K562 (cell line): ENCODE measurements at regions not wholly inside any gene's neighbourhood (a gene's known extent, or its start where the extent isn't known, plus 50 kb on each side); places are given as distances from the start of the nearest gene placed in this dataset.

Experiments used
- ATAC-seq: fragments of 200-7000 bp; cut with Tn5 transposase; 3 replicates; pipeline ENCODE4 v1.9.1; 2020; ENCODE audit warnings: moderate library complexity
- BruUV-seq: library from RNA; stranded (reverse); fragments of 400-500 nt; replicated peaks from 2 replicates; lab custom pipeline; 2021; lab: Mats Ljungman, UMichigan
- CTCF ChIA-PET: fragments of 300-600 bp; formaldehyde crosslinking; extraction: SDS; loops from one replicate; lab custom pipeline; 2021; ENCODE audit warnings: low intra/inter-chr PET ratio; lab: Yijun Ruan, JAX
- POLR2A ChIA-PET: fragments of 300-600, 350-650 bp; sonication (Branson Sonifier 250); formaldehyde crosslinking; extraction: SDS; loops from one replicate; lab custom pipeline; 2021; ENCODE audit warnings: antibody characterized with exemption, inconsistent platforms; lab: Yijun Ruan, JAX
- DNase-seq, 4 experiments: peaks; one replicate each; pipeline versions ENCODE4 v3.0.0 to v3.0.0-alpha.2; 2011 to 2018; ENCODE audit warnings: low spot score in 3 of 4, mixed read lengths in 3 of 4; ENCODE audit errors: extremely low read depth in 1 of 4
- FAIRE-seq: peaks from 2 replicates; lab custom pipeline; 2011; peaks lifted over from hg19 to GRCh38; lab: Jason Lieb, UNC
- H2AFZ ChIP-seq: 2 replicates; pipeline ENCODE4 v1.6.0; 2011; ENCODE audit warnings: low read depth, low read length, control low read depth, inconsistent platforms
- H3K27ac ChIP-seq: fragments of 200-600 bp; 3 replicates; pipeline ENCODE4 v1.8.0; 2011; ENCODE audit warnings: low read depth, mild to moderate bottlenecking, control low read depth, inconsistent platforms, low read length, moderate library complexity, mixed read lengths; ENCODE audit errors: extremely low read depth
- H3K27me3 ChIP-seq, 2 experiments: fragments of 300-600 bp in 1 of 2; 2 replicates in 1 of 2; 3 replicates in 1 of 2; pipeline versions ENCODE4 v1.6.0 to v1.8.0; 2011; ENCODE audit warnings: inconsistent platforms in 2 of 2, low read length in 2 of 2, mild to moderate bottlenecking in 1 of 2, mixed read lengths in 1 of 2, moderate library complexity in 1 of 2; ENCODE audit not compliant: control insufficient read depth in 2 of 2, insufficient read depth in 2 of 2
- H3K36me3 ChIP-seq: fragments of 300-600 bp; 3 replicates; pipeline ENCODE4 v1.8.0; 2011; ENCODE audit warnings: mild to moderate bottlenecking, low read length, inconsistent platforms; ENCODE audit not compliant: control insufficient read depth, insufficient read depth
- H3K4me1 ChIP-seq, 2 experiments: fragments of 200-600 bp in 1 of 2; replicated peaks in 1 of 2; 2 replicates in 1 of 2; 3 replicates in 1 of 2; pipeline versions ENCODE4 v1.5.1 to v1.8.0; 2011; ENCODE audit warnings: inconsistent platforms in 2 of 2, low read length in 2 of 2, mild to moderate bottlenecking in 1 of 2, mixed read lengths in 1 of 2, moderate library complexity in 1 of 2; ENCODE audit not compliant: control insufficient read depth in 2 of 2, insufficient read depth in 2 of 2
- H3K4me2 ChIP-seq: 2 replicates; pipeline ENCODE4 v1.6.1; 2011; ENCODE audit warnings: low read length, control low read depth, inconsistent platforms, mixed read lengths; ENCODE audit not compliant: insufficient read depth
- H3K4me3 ChIP-seq: fragments of 200-600 bp; sonication (generic), shearing (Covaris generic); 2 replicates; pipeline ENCODE4 v1.5.1; 2016; ENCODE audit warnings: control low read depth, inconsistent platforms
- H3K79me2 ChIP-seq: fragments of 200-600 bp; 3 replicates; pipeline ENCODE4 v1.8.0; 2011; ENCODE audit warnings: low read length, inconsistent platforms; ENCODE audit not compliant: control insufficient read depth, insufficient read depth
- H3K9ac ChIP-seq, 2 experiments: 2 replicates each; pipeline versions ENCODE4 v1.6.0 to v1.6.1; 2011; ENCODE audit warnings: low read depth in 2 of 2, low read length in 2 of 2, control low read depth in 1 of 2, inconsistent platforms in 1 of 2, mild to moderate bottlenecking in 1 of 2, mixed read lengths in 1 of 2; ENCODE audit not compliant: insufficient read depth in 1 of 2
- H3K9me1 ChIP-seq: one replicate; pipeline ENCODE4 v1.6.0; 2011; ENCODE audit warnings: inconsistent platforms, mild to moderate bottlenecking, low read length, moderate library complexity; ENCODE audit not compliant: control insufficient read depth, insufficient read depth
- H3K9me3 ChIP-seq: replicated peaks from 2 replicates; pipeline ENCODE4 v1.5.1; 2011; ENCODE audit warnings: low read depth, low read length, inconsistent platforms; ENCODE audit not compliant: control insufficient read depth, insufficient read depth
- H4K20me1 ChIP-seq: replicated peaks from 2 replicates; pipeline ENCODE4 v1.6.1; 2011; ENCODE audit warnings: low read length, inconsistent platforms, mixed read lengths; ENCODE audit not compliant: control insufficient read depth, insufficient read depth
- ASH1L ChIP-seq: fragments of 450-650 bp; IDR thresholded peaks from 2 replicates; pipeline ENCODE4 v1.6.1; 2018; ENCODE audit warnings: borderline replicate concordance, mild to moderate bottlenecking, low read depth; ENCODE audit not compliant: partially characterized antibody
- BCL6 ChIP-seq: fragments of 250-450 bp; sonication (Bioruptor Pico); IDR thresholded peaks from 2 replicates; pipeline ENCODE4 v1.4.0; 2020
- BRCA1 ChIP-seq, 2 experiments: fragments of 450-650 bp in 1 of 2; sonication (generic) in 1 of 2; formaldehyde crosslinking in 1 of 2; IDR thresholded peaks; 2 replicates each; pipeline versions ENCODE4 v1.5.0 to v1.6.1; 2017 to 2020; ENCODE audit warnings: mild to moderate bottlenecking in 1 of 2, missing genetic modification reagents in 1 of 2
- BRD9 ChIP-seq: fragments of 450-650 bp; IDR thresholded peaks from 2 replicates; pipeline ENCODE4 v1.6.1; 2018; ENCODE audit warnings: low read depth; ENCODE audit not compliant: partially characterized antibody
- CHAMP1 ChIP-seq: fragments of 450-650 bp; IDR thresholded peaks from 2 replicates; pipeline ENCODE4 v1.6.1; 2016; ENCODE audit warnings: mild to moderate bottlenecking
- KAT8 ChIP-seq: fragments of 450-650 bp; IDR thresholded peaks from 2 replicates; pipeline ENCODE4 v1.6.1; 2016; ENCODE audit warnings: low read depth, mild to moderate bottlenecking
- MLLT1 ChIP-seq, 2 experiments: fragments of 450-650 bp; IDR thresholded peaks; 2 replicates each; pipeline ENCODE4 v1.6.1; 2016
- NR2C2 ChIP-seq, 2 experiments: fragments of 200-800 bp in 1 of 2; sonication (Bioruptor generic) in 1 of 2; sonication (generic) in 1 of 2; formaldehyde crosslinking in 1 of 2; IDR thresholded peaks; 2 replicates each; pipeline versions ENCODE4 v1.6.1 to v1.8.0; 2016 to 2022; ENCODE audit warnings: mild to moderate bottlenecking in 1 of 2, missing compliant biosample characterization in 1 of 2, missing genetic modification characterization in 1 of 2, missing genetic modification reagents in 1 of 2
- POLR2A ChIP-seq: fragments of 450-650 bp; conservative IDR thresholded peaks from 2 replicates; pipeline ENCODE4 v1.6.1; 2016
- RBM22 ChIP-seq: fragments of 200-400 bp; formaldehyde crosslinking; IDR thresholded peaks from 2 replicates; pipeline ENCODE4 v1.6.1; 2018; ENCODE audit warnings: low read length, low read depth; ENCODE audit not compliant: poor library complexity, severe bottlenecking
- ZNF165 ChIP-seq: fragments of 250-450 bp; sonication (Bioruptor Pico); IDR thresholded peaks from 2 replicates; pipeline ENCODE4 v1.4.0; 2020; ENCODE audit warnings: borderline replicate concordance
- ZNF518B ChIP-seq: fragments of 250-450 bp; sonication (Bioruptor Pico); IDR thresholded peaks from 2 replicates; pipeline ENCODE4 v1.5.0; 2021; ENCODE audit warnings: mild to moderate bottlenecking, moderate library complexity
- ZNF780A ChIP-seq: fragments of 250-450 bp; sonication (Bioruptor Pico); IDR thresholded peaks from 2 replicates; pipeline ENCODE4 v1.5.0; 2021; ENCODE audit warnings: mild to moderate bottlenecking
- WGBS: fragments of 100-300 bp; shearing (Covaris generic); methylation state at CpG from one replicate; pipeline ENCODE4 v1.1.6; 2016; ENCODE audit warnings: low coverage, mixed read lengths; ENCODE audit not compliant: insufficient coverage; ENCODE audit errors: missing lambda C conversion rate; 5-methylcytosine and 5-hydroxymethylcytosine counted together
- in situ Hi-C: fragments of 300-500 bp; cut with MboI; formaldehyde crosslinking; loops from 4 replicates; pipeline ENCODE4 v1.15.0; 2018; ENCODE audit warnings: inconsistent platforms, mixed read lengths
- intact Hi-C: fragments of 100-400 bp; cut with micrococcal nuclease; formaldehyde crosslinking; loops from 2 replicates; pipeline ENCODE4 v1.14.2; 2022

GRCh38 chr10:23780331-23780730, 341.5 kb downstream of the OTUD1 start:
- Histone ChIP-seq H3K27ac (no peak overlapping the region), H4K20me1 (no peaks in the 10 kb centered on the region), H3K4me2 (no peak overlapping the region), H3K4me1 (no peaks in the 10 kb centered on the region), H3K4me3 (no peak overlapping the region), H3K36me3 (no peaks in the 10 kb centered on the region), H3K9me1 (no peaks in the 10 kb centered on the region), H3K9me3 (no peaks in the 10 kb centered on the region), H2AFZ (no peak overlapping the region), H3K27me3 (no peaks in the 10 kb centered on the region), H3K9ac (no peak overlapping the region), H3K79me2 (no peaks in the 10 kb centered on the region)
- DNase-seq (no peak), ATAC-seq (no peak), FAIRE-seq (no peak)
- BruUV-seq, result no TSS peak
- 0% methylated on average over 1 of the region's 1 CpG for WGBS
- TF ChIP-seq MLLT1 (IDR thresholded peaks at IDR 0.05) (no peak), CHAMP1 (no peak), KAT8 (no peak), BCL6 (CRISPR knock-in tag) (no peak), ASH1L (no peak), NR2C2 (CRISPR knock-in tag; IDR thresholded peaks at IDR 0.05) (no peak), NR2C2 (tag; IDR thresholded peaks at IDR 0.05) (no peak), ZNF518B (CRISPR knock-in tag) (no peak), ZNF780A (no peak), ZNF165 (CRISPR knock-in tag) (no peak), RBM22 (no peak), BRD9 (no peak), BRCA1 (IDR thresholded peaks at IDR 0.05) (no peak), BRCA1 (CRISPR knock-in tag; IDR thresholded peaks at IDR 0.05) (no peak), POLR2A (no peak)
- ChIA-PET CTCF (no interaction called here), POLR2A (no interaction called here)
- intact Hi-C loops (no loop called here), in situ Hi-C loops (no loop called here)
